HFF-Myc (cell line): ENCODE measurements at regions not wholly inside any gene's neighbourhood (a gene's known extent, or its start where the extent isn't known, plus 50 kb on each side); places are given as distances from the start of the nearest gene placed in this dataset.
A peak's percentile ranks its signal among the peaks of the same experiment; 100 is the strongest.

Experiments
- DNase-seq: peaks from one replicate; pipeline ENCODE4 v3.0.0-alpha.2; 2011; ENCODE audit warnings: low read depth; ENCODE audit errors: extremely low read depth
- H3K4me3 ChIP-seq: replicated peaks from 2 replicates; pipeline ENCODE4 v1.5.1; 2011; ENCODE audit warnings: low read depth, mild to moderate bottlenecking, control low read depth, low read length
- CTCF ChIP-seq: IDR thresholded peaks from 2 replicates; pipeline ENCODE4 v1.5.1; 2012; ENCODE audit warnings: mild to moderate bottlenecking, low read depth, low read length, control low read depth; ENCODE audit errors: missing control alignments

- no peak overlapping the region for H3K4me3 ChIP-seq
- TF ChIP-seq CTCF, result no peak
- no peak for DNase-seq
These were observed 202.2 kb upstream of the NLRP1 start for GRCh38 chr17:5786510-5786875.

GRCh38 chr17:5788266-5788900, 204.1 kb upstream of the NLRP1 start:
- H3K4me3 ChIP-seq, result no peak overlapping the region
- no peak for TF ChIP-seq CTCF
- no peak for DNase-seq

GRCh38 chr17:5789528-5789927, 205.2 kb upstream of the NLRP1 start:
- no peak for DNase-seq
- no peak overlapping the region for H3K4me3 ChIP-seq
- no peak for TF ChIP-seq CTCF

GRCh38 chr17:5793157-5793556, 208.8 kb upstream of the NLRP1 start:
- TF ChIP-seq CTCF, result peak; percentile 40
- H3K4me3 ChIP-seq, result no peak overlapping the region
- DNase-seq, result no peak

GRCh38 chr17:5793899-5794298, 209.6 kb upstream of the NLRP1 start:
- H3K4me3 ChIP-seq, result no peak overlapping the region
- DNase-seq, result no peak
- peak; percentile 15 for TF ChIP-seq CTCF

GRCh38 chr17:5794385-5794784, 210.1 kb upstream of the NLRP1 start:
- DNase-seq, result no peak
- H3K4me3 ChIP-seq, result no peak overlapping the region
- TF ChIP-seq CTCF, result no peak

- H3K4me3 ChIP-seq, result no peak overlapping the region
- DNase-seq, result no peak
- TF ChIP-seq CTCF, result no peak
These were observed 210.7 kb upstream of the NLRP1 start for GRCh38 chr17:5794881-5795506.
